ENCODE measurements at regions not wholly inside any gene's neighbourhood (a gene's known extent, or its start where the extent isn't known, plus 50 kb on each side); places are given as distances from the start of the nearest gene placed in this dataset.

DNA sequence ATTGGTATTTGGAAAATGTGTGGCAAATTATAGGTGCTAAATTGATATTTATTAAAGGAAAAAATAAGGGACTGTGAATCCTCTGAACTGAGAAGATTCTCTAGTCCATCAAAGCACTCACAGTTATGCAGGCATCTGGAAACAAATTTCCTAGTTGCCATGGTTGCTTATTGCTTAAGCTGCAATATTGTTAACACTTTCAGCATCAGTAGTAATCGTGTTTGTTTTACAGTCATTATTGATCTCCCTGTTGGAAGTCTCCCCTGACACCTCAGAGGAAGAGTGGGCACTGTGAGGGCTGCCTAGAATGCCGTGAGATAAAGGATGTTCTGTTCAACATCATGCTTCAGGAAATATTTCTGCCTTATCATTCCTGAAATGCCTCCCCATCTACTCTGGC, 2004.3 kb upstream of the ADGRL3 start:
- Histone ChIP-seq H3K27ac (peak overlapping the region; percentile 78), H3K4me3 (no peak overlapping the region), H3K4me1 (ENCODE audit: low read depth) (peaks cover 33% of the 10 kb centered on the region), H3K36me3 (no peaks in the 10 kb centered on the region), H3K9me3 (ENCODE audit: low read depth) (no peaks in the 10 kb centered on the region), H3K27me3 (no peaks in the 10 kb centered on the region)
- TF ChIP-seq, protein P1, sequence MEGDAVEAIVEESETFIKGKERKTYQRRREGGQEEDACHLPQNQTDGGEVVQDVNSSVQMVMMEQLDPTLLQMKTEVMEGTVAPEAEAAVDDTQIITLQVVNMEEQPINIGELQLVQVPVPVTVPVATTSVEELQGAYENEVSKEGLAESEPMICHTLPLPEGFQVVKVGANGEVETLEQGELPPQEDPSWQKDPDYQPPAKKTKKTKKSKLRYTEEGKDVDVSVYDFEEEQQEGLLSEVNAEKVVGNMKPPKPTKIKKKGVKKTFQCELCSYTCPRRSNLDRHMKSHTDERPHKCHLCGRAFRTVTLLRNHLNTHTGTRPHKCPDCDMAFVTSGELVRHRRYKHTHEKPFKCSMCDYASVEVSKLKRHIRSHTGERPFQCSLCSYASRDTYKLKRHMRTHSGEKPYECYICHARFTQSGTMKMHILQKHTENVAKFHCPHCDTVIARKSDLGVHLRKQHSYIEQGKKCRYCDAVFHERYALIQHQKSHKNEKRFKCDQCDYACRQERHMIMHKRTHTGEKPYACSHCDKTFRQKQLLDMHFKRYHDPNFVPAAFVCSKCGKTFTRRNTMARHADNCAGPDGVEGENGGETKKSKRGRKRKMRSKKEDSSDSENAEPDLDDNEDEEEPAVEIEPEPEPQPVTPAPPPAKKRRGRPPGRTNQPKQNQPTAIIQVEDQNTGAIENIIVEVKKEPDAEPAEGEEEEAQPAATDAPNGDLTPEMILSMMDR (IDR thresholded peaks at IDR 0.05; ENCODE audit: low read depth, low read length) = no peak
- DNase-seq (ENCODE audit: low read depth in 1 of 2, low spot score in 1 of 2) = peak in 1 of 2 donors; percentile 68

DNA sequence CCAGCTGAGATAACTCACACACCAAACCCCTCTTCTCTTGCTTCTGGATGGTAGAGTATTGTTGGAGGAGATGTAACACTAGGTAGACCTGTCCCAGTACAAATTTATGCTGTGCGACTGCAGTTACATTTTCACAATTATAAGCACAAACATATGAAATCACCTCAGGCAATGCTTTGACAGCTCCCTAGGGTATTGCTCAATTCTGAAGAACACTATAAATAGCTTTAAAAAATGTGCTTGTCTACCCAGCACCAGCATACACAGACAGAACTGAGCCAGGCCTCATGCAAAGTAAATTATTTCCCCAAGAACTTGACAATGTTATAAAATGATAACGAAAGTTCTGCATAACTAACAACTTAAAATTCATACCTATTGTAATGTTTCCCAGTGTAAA, 1999.1 kb upstream of the ADGRL3 start:
- no peaks in the 10 kb centered on the region for H3K27me3 ChIP-seq
- TF ChIP-seq, protein P1 (IDR thresholded peaks at IDR 0.05; ENCODE audit: low read depth, low read length) = no peak
- H3K4me3 ChIP-seq = no peak overlapping the region
- H3K36me3 ChIP-seq = no peaks in the 10 kb centered on the region
- DNase-seq (ENCODE audit: low read depth in 1 of 2, low spot score in 1 of 2) = peak in 1 of 2 donors; percentile 17
- H3K4me1 ChIP-seq (ENCODE audit: low read depth) = peaks cover 41% of the 10 kb centered on the region
- no peaks in the 10 kb centered on the region for H3K9me3 ChIP-seq (ENCODE audit: low read depth)
- peak overlapping the region; percentile 36 for H3K27ac ChIP-seq

DNA sequence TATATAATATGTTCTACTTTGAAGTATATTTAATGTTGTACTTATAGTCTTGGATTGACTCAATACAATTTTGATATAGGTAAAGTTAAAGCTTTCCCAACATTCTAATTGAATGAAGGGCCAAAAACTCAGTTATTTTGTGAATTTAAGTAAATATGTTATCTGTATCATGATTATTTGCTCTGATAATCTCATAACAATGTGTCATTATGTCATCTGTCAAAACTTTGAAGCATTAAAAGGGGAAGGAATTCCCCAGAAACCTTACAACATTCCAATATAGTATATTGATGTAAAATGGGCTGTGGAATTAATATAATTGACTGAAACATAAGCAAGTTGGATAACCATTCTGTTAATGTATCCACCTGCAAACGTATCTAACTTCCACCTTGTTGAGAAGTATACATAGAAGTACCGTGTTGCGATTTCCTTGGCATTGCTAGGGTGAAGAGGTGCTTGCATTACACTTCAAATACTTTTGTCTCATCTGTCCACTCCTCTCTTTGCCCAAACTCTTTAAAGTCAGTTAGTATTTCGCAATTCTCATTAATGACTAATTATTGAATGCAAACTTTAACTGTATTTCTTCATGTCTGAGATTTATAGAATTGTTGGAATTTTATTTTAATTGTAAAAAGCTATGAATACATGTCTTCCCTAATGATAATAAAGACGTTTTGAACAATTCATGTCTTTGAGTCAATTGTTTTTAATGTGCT, 1982.1 kb upstream of the ADGRL3 start:
- Histone ChIP-seq H3K9me3 (ENCODE audit: low read depth) (no peaks in the 10 kb centered on the region), H3K27me3 (no peaks in the 10 kb centered on the region), H3K27ac (no peak overlapping the region), H3K36me3 (no peaks in the 10 kb centered on the region), H3K4me1 (ENCODE audit: low read depth) (peaks cover 8% of the 10 kb centered on the region), H3K4me3 (no peak overlapping the region)
- TF ChIP-seq, protein P1 (IDR thresholded peaks at IDR 0.05; ENCODE audit: low read depth, low read length) = no peak
- no peak for DNase-seq (ENCODE audit: low read depth in 1 of 2, low spot score in 1 of 2)

DNA sequence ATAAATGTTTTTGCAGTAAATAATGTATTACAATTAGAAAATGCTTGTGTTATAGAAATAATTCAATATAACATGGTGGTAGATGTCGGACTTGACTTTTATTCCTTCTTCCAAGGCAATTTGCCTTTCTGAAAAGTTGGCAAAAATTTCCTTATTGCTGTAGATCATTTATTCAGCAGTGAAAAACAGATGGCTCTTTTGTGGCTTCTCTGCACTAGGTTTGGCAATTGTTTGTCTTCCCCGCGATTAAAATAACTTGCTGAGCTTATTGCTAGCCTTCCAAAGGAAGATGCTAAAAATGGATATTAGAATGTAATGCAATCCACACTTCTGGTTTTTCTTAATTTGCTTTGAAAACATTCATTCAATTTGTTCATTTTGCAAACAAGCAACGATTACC, 1977.9 kb upstream of the ADGRL3 start:
- Histone ChIP-seq H3K27me3 (no peaks in the 10 kb centered on the region), H3K27ac (no peak overlapping the region), H3K36me3 (no peaks in the 10 kb centered on the region), H3K4me1 (ENCODE audit: low read depth) (no peaks in the 10 kb centered on the region), H3K9me3 (ENCODE audit: low read depth) (no peaks in the 10 kb centered on the region), H3K4me3 (no peak overlapping the region)
- no peak for DNase-seq (ENCODE audit: low read depth in 1 of 2, low spot score in 1 of 2)
- TF ChIP-seq, protein P1 (IDR thresholded peaks at IDR 0.05; ENCODE audit: low read depth, low read length) = no peak

DNA sequence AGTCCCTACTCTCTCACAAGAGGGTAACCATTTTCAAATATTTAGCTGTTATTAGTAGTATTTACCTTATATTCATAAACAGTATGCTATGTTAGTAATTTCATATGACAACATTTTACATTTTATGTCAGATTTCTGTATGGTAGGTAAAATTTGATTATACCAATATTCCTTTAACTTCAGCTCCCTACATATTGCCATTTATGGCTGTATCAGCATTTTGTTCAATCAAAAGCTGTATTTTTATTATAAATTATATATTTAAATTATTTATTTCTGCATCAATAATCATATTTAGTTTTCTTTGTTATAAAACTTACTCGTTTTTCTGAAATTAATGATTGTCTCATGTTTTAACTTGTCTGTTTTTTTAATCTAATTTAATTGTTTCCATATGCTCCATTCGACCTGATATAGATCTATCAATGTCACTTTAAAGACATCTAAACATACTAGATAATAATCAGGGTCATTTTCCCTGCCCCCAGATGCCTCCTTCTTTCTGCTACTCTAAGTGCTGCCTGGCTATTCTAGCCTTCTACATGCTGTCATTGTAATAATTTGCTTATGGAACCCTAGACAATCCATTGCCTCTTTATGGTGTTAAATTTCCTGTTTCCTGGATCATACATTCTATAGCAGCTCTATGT, 1976.7 kb upstream of the ADGRL3 start:
- TF ChIP-seq, protein P1 (IDR thresholded peaks at IDR 0.05; ENCODE audit: low read depth, low read length) = no peak
- H3K27ac ChIP-seq = no peak overlapping the region
- H3K9me3 ChIP-seq (ENCODE audit: low read depth) = no peaks in the 10 kb centered on the region
- no peak overlapping the region for H3K4me3 ChIP-seq
- H3K36me3 ChIP-seq = no peaks in the 10 kb centered on the region
- H3K27me3 ChIP-seq = no peaks in the 10 kb centered on the region
- H3K4me1 ChIP-seq (ENCODE audit: low read depth) = no peaks in the 10 kb centered on the region
- no peak for DNase-seq (ENCODE audit: low read depth in 1 of 2, low spot score in 1 of 2)
